Activated CD4-positive, CD25-positive, alpha-beta regulatory T cell treated with anti-CD3 and anti-CD28 coated beads, Interleukin-2, amount 50 U/mL, for 24 hours (primary cell): ENCODE measurements at regions not wholly inside any gene's neighbourhood (a gene's known extent, or its start where the extent isn't known, plus 50 kb on each side); places are given as distances from the start of the nearest gene placed in this dataset.

Experiments
- ATAC-seq, 2 donors: fragments of 150-1000 bp; cut with Tn5 transposase; one replicate each; pipeline ENCODE4 v1.10.0; 2021; ENCODE audit warnings: mild to moderate bottlenecking in 1 of 2, moderate library complexity in 1 of 2

GRCh38 chr20:57939499-57939898, 229.7 kb upstream of the PMEPA1 start:
- no peak for ATAC-seq

DNA sequence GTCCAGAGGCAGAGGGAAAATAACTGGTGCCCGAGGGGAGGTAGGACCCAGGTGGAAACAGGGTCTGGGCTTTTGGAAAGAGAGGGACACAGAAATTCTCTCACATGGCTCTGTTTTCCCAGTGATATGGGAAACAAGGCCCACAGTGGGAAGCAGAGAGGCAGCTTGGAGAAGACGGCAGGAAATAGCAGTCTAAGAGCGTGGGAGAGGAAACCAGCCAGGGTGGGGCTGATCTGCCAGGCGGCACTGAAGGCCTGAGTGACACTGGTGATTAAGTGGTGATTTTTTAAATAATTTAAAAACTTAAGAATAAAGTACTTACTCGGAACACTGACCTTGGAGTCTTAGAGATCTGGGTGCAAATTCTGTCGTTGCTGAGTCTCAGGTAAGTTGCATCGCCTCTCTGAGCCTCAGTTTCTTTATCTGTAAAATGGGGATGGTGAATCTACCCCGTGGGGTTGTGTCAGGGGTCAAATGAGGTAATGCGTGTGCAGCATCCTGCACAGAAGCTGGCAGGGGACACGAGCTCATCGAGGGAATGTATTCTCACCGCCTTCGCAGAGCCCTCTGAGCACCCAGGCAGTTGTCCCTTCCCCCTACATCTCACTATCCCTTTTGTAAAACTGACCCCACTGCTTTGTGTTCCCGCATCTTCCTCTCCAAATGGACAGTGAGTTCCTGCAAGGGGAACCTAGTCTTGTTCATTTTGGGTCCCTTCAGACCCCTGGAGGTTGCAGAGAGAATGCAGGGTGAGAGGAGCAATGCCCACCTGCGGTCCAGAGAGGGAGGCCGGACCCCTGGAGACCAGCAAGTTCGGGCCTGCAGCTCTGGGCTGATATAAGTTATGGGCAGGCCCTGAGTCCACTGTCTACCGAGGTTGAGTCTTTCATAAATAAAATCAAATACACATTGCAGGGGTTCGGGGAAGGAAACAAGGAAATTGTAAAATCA, 228.6 kb upstream of the PMEPA1 start:
- ATAC-seq = no peak

- no peak for ATAC-seq
These were observed 227.0 kb upstream of the PMEPA1 start for GRCh38 chr20:57936636-57937385.

DNA sequence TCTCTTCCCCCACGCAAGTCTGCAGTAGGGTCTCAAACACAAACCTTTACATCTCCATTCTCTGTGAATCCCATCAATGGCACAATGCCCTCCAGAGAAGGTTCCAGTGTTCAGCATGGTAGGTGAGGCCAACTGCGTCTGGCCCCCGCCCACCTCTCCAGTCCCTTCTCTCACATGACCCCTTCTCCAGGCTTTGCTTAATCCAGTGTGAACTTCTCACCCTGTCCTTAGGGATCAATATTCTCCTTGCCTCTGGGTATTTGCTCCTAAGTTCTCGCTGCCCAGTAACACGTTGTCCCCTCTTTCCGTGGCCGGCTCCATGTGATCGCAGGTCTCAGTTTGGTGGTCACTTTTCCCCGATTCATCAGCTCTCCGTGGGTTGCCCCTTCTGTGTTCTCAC, 225.1 kb upstream of the PMEPA1 start:
- no peak for ATAC-seq

DNA sequence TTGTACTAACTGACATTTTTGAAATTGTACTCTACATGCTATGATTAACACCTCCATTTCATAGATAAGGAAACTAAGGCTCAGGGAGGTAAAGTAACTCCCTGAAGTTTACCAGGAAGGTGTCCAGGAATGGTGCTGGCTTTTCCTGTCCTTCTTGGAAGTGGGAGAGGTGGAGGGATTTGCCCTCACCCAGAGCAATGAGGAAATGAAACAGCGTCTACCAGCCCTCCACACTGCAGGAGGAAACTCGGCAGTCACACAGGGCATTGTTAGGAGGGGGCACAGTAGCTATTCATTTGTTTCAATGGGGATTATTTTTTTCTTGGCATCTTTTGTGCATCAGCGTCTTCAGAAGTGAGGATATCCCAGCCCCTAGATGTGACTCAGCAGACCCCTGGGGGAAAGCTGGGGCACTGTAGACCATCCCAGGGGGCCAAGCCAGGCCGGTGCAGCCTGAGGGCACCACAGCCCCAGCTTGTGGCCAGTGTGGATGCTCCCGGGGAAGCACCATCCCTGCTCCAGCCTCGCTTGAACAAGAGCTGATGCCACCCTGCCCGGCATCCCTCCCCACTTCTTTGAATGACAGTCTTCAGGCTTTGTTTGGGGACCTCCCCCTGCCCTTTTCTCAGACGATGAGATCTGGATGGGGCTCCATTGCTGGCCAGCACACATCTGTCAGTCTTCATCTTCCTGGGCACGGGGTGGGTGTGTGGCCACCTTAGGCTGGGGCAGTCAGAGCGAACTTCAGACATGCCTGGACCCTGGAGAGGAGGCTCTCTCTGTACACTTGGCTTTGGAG, 224.4 kb upstream of the PMEPA1 start:
- ATAC-seq = no peak

DNA sequence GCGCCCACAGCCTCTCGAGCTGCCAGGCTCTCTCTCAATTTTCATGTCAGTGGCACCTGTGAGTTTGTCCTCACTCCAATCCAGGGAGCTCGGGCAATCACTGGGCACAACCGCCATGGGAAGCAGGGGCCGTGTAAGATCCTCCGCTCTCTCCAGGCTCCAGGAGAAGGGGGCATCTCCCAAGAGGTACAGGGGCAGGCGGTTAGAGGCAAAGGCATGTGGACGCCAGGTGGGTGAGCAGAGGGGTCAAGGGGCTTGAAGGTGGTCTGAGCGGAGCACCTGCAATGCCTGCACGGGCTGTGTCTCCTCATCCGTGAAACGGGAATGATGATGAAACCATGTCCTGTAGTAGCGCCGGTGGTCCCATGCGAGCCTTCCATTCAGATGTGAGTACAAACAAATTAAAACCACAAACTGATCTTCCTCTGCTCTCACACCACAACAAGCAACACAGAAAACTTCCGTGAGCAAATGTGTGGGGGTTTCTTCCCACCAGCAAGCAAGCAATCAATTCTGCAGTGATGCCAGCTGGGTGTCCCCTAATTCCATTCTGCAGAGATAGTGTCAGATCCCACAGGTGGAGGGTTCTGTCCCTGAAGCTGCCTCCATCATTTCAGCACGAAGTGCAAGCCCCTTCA, 222.5 kb upstream of the PMEPA1 start:
- ATAC-seq = no peak

GRCh38 chr20:57930351-57930750, 220.5 kb upstream of the PMEPA1 start:
- ATAC-seq = no peak

GRCh38 chr20:57928181-57928967, 218.6 kb upstream of the PMEPA1 start:
- ATAC-seq = no peak

DNA sequence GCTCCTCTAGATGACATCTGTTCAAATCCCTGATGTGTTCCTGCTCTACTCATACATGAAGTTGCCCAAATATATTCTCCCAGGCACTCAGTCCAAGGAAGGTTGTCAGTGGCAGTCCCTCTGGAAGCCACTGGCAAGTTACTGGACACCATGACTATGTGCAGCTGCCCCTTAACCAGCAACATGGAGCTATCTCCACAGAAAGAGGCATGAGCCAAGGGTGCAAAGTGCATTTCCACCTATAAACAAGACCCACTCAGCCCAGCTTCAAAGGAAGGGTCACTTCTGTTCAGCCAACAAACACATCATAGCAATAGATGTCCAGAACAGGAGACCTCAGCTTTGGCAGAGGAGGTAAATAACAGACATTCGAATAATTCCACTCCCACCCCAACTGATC, 217.6 kb upstream of the PMEPA1 start:
- no peak for ATAC-seq

DNA sequence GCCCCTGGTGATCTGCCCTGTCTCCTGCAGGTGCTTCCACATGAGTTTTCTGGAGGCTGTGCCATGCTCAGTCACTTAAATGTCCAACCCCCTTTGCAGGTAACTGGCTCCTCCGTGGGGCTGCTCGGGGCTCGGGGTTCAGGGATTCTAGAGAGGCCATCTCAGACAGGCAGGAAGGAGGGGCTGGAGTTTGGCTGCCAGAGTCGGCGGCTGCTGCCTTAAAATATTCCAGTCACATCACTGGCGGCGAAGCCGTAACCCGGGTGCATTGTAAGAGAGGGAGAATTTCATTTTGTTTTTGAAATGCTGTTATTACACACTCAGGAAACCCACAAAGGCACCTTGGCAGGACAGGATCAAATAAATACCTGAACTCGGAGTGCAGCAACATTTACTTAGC, 212.9 kb upstream of the PMEPA1 start:
- no peak for ATAC-seq

- no peak for ATAC-seq
These were observed 212.3 kb upstream of the PMEPA1 start for GRCh38 chr20:57922083-57922482.

DNA sequence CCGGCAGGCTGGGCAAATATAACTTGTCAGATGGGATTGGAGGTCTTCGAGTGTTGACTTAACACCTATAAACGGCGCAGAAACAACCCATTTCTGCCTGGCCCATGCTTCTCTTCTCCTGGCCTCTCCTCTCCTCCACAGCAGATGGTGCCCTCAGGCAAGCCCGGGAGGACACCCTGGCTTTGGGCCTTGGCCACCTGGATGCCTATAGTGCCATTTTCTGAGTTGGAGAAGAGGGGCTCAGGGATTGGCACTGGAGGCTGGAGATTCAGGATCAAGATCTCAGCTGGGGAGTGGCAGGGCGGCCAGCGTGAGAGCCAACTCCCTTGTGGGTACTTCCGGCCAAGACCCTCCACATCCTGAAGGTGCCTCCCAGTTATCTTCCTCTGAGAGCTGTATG, 211.9 kb upstream of the PMEPA1 start:
- ATAC-seq = no peak

DNA sequence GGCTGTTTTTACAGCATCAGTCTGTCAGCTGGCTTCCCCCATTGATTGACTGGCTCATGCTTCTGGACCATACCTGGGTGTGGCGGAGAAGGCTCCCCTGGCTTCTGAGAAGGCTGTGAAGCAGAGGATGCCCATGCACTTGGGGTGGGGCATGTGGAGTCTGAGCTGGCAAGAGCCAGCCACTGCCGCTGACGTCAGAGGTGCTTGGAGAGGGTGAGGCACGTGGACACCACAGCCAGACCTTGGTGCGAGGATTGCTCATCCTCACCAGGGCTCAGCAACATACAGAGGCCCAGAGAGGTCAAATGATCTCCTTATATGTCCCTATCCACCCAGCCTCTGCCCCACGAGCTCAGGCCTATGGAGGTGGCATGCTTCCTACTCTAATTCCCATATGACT, 211.2 kb upstream of the PMEPA1 start:
- ATAC-seq = no peak

- no peak for ATAC-seq
These were observed 209.2 kb upstream of the PMEPA1 start for GRCh38 chr20:57919049-57919448.

GRCh38 chr20:57918551-57918950, 208.7 kb upstream of the PMEPA1 start:
- no peak for ATAC-seq

- no peak for ATAC-seq
These were observed 204.4 kb upstream of the PMEPA1 start for GRCh38 chr20:57914205-57914604.

DNA sequence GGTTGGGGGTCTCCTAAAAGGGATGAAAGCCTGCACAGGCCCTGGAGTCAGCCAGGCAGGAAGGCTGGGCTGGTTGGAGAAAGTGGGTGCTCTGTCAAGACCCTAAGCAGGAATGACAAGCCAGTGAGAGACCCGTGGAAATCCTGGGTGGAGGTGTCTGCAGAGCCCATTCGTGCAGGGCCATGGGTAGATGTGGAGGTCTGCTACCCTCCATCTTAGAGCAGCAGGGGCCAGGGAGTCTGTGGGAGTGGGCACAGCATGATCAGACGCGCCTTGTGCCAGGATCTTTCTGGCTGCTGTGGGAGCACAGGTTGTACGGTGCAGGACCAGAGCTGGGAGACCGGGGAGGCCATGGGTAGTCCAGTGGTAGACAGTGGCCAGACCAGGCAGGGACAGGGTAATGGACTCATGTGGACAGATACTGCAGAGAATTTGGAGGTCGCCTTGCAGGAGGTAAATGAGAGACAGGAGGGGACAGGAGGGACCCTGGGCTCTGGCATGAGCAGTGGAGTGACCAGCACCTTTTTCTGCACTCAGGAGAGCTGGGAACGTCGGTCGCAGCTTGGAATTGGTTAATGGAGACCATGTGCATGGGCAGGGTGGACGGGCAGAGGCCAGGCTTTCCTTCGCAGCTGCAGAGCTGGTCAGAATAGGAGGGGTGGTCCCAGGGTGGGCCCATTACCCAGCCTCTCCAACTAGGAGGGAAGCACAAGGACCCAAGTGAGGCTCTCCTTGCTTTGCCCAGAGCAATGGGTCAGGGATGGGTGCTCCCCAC, 203.5 kb upstream of the PMEPA1 start:
- no peak for ATAC-seq

DNA sequence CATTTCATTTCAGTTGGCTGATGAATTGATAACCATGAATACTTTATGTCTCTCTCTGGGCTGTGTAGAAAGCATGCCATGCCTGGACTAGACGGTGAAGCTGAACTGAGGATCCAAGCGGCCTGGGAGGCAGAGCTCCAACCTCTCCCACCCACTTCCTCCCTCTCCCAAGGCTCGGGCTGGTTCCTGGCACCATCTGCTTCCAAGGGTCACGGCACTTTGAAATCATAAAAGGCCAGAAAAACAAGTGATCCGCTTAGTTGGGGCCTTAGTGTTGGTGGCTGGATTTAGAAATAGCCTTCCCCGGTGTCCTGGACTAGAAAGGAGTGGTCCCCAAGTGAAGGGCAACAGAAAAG, 202.4 kb upstream of the PMEPA1 start:
- no peak for ATAC-seq

GRCh38 chr20:57911512-57912226, 201.9 kb upstream of the PMEPA1 start:
- ATAC-seq = no peak

DNA sequence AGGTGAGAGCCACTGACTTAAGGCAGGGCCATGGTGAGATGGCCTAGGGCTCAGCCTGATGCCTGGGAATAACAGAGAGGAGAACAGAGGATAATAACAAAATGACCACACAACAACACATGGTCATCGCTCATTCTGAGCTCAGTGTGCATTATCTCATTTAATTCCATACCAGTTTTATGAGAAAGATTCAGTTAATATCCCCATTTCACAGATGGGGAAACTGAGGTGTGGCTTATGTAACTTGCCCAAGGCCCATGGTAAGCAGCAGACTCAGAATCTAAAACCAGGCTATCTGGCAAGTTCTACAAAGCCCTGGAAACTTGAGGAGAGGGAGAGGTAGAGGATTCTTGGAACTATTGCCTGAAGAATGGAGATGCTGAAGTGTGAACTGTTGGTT, 200.9 kb upstream of the PMEPA1 start:
- no peak for ATAC-seq
